Keratinocyte (primary cell): ENCODE measurements at regions not wholly inside any gene's neighbourhood (a gene's known extent, or its start where the extent isn't known, plus 50 kb on each side); places are given as distances from the start of the nearest gene placed in this dataset.

Experiments
- DNase-seq: peaks from one replicate; pipeline ENCODE4 v3.0.0-alpha.2; 2011; ENCODE audit warnings: low read depth, missing footprints, low spot score
- FAIRE-seq: peaks from 2 replicates; lab custom pipeline; 2011; peaks lifted over from hg19 to GRCh38; lab: Jason Lieb, UNC
- H2AFZ ChIP-seq: 2 replicates; pipeline ENCODE4 v1.6.0; 2012; ENCODE audit warnings: low read length, control low read depth, inconsistent platforms; ENCODE audit not compliant: control insufficient read depth
- H3K27ac ChIP-seq: 2 replicates; pipeline ENCODE4 v1.5.1; 2011; ENCODE audit warnings: low read length; ENCODE audit not compliant: control insufficient read depth, insufficient read depth
- H3K27me3 ChIP-seq: 3 replicates; pipeline ENCODE4 v1.6.0; 2011; ENCODE audit warnings: low read length; ENCODE audit not compliant: control insufficient read depth, insufficient read depth; ENCODE audit errors: extremely low read depth
- H3K36me3 ChIP-seq, 2 experiments: 2 replicates in 1 of 2; 3 replicates in 1 of 2; pipeline ENCODE4 v1.5.1; 2011; ENCODE audit warnings: low read length in 2 of 2, mild to moderate bottlenecking in 1 of 2; ENCODE audit not compliant: control insufficient read depth in 2 of 2, insufficient read depth in 2 of 2; ENCODE audit errors: extremely low read depth in 1 of 2
- H3K4me1 ChIP-seq: 3 replicates; pipeline ENCODE4 v1.5.1; 2011; ENCODE audit warnings: low read length; ENCODE audit not compliant: control insufficient read depth, insufficient read depth; ENCODE audit errors: extremely low read depth
- H3K4me2 ChIP-seq: 3 replicates; pipeline ENCODE4 v1.6.0; 2011; ENCODE audit warnings: low read depth, low read length; ENCODE audit not compliant: control insufficient read depth, insufficient read depth; ENCODE audit errors: extremely low read depth
- H3K4me3 ChIP-seq, 3 experiments: fragments of 200-600 bp in 1 of 3; sonication (generic) in 1 of 3; 2 replicates in 2 of 3; 3 replicates in 1 of 3; pipeline ENCODE4 v1.5.1; 2011 to 2016; ENCODE audit warnings: low read length in 3 of 3, mild to moderate bottlenecking in 3 of 3, control low read depth in 2 of 3, inconsistent platforms in 1 of 3, low read depth in 1 of 3, mixed read lengths in 1 of 3, mixed run types in 1 of 3, moderate library complexity in 1 of 3; ENCODE audit not compliant: control insufficient read depth in 2 of 3, insufficient read depth in 2 of 3; ENCODE audit errors: extremely low read depth in 1 of 3
- H3K79me2 ChIP-seq: 2 replicates; pipeline ENCODE4 v1.6.0; 2012; ENCODE audit warnings: low read length; ENCODE audit not compliant: control insufficient read depth, insufficient read depth
- H3K9ac ChIP-seq: 3 replicates; pipeline ENCODE4 v1.6.0; 2011; ENCODE audit warnings: low read length; ENCODE audit not compliant: control insufficient read depth, insufficient read depth; ENCODE audit errors: extremely low read depth
- H3K9me1 ChIP-seq: 3 replicates; pipeline ENCODE4 v1.6.0; 2011; ENCODE audit warnings: low read length; ENCODE audit not compliant: control insufficient read depth, insufficient read depth; ENCODE audit errors: extremely low read depth
- H3K9me3 ChIP-seq: 2 replicates; pipeline ENCODE4 v1.5.1; 2012; ENCODE audit warnings: low read depth, low read length; ENCODE audit not compliant: control insufficient read depth
- H4K20me1 ChIP-seq: 3 replicates; pipeline ENCODE4 v1.6.0; 2011; ENCODE audit warnings: low read length; ENCODE audit not compliant: control insufficient read depth, insufficient read depth; ENCODE audit errors: extremely low read depth
- EZH2 ChIP-seq: IDR thresholded peaks from one replicate; pipeline ENCODE4 v1.6.1; 2012; ENCODE audit warnings: inconsistent platforms, mild to moderate bottlenecking, low read length, moderate library complexity
- dilution Hi-C: fragments of 300-500 bp; cut with MboI; formaldehyde crosslinking; loops from one replicate; pipeline ENCODE4 v1.7.0; 2020; ENCODE audit warnings: low sequenced_read_pairs; ENCODE audit not compliant: extremely low pct_ligation_motif_present
- TF ChIP-seq, protein P1 (sequence below), 3 experiments: IDR thresholded peaks in 1 of 3; conservative IDR thresholded peaks in 1 of 3; optimal IDR thresholded peaks in 1 of 3; 2 replicates in 2 of 3; 3 replicates in 1 of 3; pipeline versions ENCODE3 to v1.5.1; 2011; ENCODE audit warnings: low read length in 3 of 3, mild to moderate bottlenecking in 3 of 3, moderate library complexity in 2 of 3, control low read depth in 1 of 3, inconsistent platforms in 1 of 3; ENCODE audit not compliant: insufficient read depth in 2 of 3; ENCODE audit errors: extremely low read depth in 1 of 3

DNA sequence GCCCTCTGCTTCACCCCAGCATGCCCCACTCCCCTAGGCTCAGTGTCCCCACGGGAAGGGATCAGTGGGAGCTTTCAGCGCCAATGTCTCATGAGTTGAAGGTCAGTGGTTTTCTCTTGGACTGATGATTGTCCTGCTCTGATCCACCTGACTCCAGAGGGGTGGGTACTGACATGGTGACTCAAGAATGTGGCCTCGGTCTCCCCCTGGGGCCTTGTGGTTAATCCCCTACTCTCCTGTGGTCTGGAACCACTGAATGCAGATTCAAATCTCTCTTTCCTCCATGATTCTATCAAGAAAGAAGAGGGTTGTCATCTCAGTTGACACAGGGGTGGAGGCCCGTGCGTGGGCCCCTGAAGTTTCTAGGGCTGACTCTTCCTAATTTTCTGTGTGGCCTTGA, 176.9 kb downstream of the RPS24 start:
- Histone ChIP-seq H3K4me3 (no peak overlapping the region), H3K9ac (no peak overlapping the region), H3K36me3 (no peaks in the 10 kb centered on the region), H2AFZ (no peak overlapping the region), H3K4me2 (no peak overlapping the region), H3K79me2 (no peaks in the 10 kb centered on the region), H3K27ac (no peak overlapping the region), H4K20me1 (no peaks in the 10 kb centered on the region), H3K27me3 (peaks cover 12% of the 10 kb centered on the region), H3K9me1 (no peaks in the 10 kb centered on the region), H3K9me3 (no peaks in the 10 kb centered on the region), H3K4me1 (no peaks in the 10 kb centered on the region)
- no peak for FAIRE-seq
- dilution Hi-C loops: no loop called here
- TF ChIP-seq EZH2: no peak
- TF ChIP-seq, protein P1, sequence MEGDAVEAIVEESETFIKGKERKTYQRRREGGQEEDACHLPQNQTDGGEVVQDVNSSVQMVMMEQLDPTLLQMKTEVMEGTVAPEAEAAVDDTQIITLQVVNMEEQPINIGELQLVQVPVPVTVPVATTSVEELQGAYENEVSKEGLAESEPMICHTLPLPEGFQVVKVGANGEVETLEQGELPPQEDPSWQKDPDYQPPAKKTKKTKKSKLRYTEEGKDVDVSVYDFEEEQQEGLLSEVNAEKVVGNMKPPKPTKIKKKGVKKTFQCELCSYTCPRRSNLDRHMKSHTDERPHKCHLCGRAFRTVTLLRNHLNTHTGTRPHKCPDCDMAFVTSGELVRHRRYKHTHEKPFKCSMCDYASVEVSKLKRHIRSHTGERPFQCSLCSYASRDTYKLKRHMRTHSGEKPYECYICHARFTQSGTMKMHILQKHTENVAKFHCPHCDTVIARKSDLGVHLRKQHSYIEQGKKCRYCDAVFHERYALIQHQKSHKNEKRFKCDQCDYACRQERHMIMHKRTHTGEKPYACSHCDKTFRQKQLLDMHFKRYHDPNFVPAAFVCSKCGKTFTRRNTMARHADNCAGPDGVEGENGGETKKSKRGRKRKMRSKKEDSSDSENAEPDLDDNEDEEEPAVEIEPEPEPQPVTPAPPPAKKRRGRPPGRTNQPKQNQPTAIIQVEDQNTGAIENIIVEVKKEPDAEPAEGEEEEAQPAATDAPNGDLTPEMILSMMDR (optimal IDR thresholded peaks at IDR 0.05 in 1 of 3, IDR thresholded peaks at IDR 0.05 in 1 of 3, conservative IDR thresholded peaks at IDR 0.05 in 1 of 3; ENCODE audit: extremely low read depth in 1 of 3, insufficient read depth in 2 of 3, low read length in 3 of 3): no peak
- DNase-seq: no peak

DNA sequence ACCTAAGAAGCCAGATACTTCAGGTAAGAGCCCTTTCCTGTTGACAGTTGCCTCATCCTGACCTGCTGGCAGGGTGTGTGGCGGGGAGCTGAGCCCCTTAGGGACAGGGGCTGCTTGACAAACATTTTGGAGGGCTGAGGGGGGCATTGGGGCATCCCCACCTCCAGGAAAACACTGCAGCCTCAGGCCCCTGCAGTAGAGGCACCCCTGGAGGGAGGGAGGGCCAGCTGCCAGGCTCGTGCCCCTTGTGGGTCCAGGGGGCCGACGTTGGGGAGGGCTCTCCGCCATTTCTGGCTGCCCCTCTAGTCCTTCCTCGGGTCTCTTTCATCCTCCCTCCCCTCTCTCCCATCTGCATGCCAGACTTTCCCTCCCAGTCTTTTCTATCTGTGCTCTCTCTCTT, 177.3 kb downstream of the RPS24 start:
- TF ChIP-seq, protein P1 (optimal IDR thresholded peaks at IDR 0.05 in 1 of 3, IDR thresholded peaks at IDR 0.05 in 1 of 3, conservative IDR thresholded peaks at IDR 0.05 in 1 of 3; ENCODE audit: extremely low read depth in 1 of 3, insufficient read depth in 2 of 3, low read length in 3 of 3): no peak
- TF ChIP-seq EZH2: no peak
- Histone ChIP-seq H3K27me3 (peaks cover 17% of the 10 kb centered on the region), H3K4me1 (no peaks in the 10 kb centered on the region), H3K4me3 (no peak overlapping the region), H3K9me3 (no peaks in the 10 kb centered on the region), H4K20me1 (no peaks in the 10 kb centered on the region), H3K4me2 (no peak overlapping the region), H3K9ac (no peak overlapping the region), H3K79me2 (no peaks in the 10 kb centered on the region), H2AFZ (no peak overlapping the region), H3K27ac (no peak overlapping the region), H3K9me1 (no peaks in the 10 kb centered on the region), H3K36me3 (no peaks in the 10 kb centered on the region)
- dilution Hi-C loops: no loop called here
- FAIRE-seq: no peak
- DNase-seq: no peak
